Activated CD8-positive, alpha-beta memory T cell treated with anti-CD3 and anti-CD28 coated beads, Interleukin-2, amount 10 ng/mL, durations not matched to agents 7 days and 5 days (primary cell): ENCODE measurements at regions not wholly inside any gene's neighbourhood (a gene's known extent, or its start where the extent isn't known, plus 50 kb on each side); places are given as distances from the start of the nearest gene placed in this dataset.
"Not testable (repeated sequence)": the region's sequence is repeated elsewhere in the genome, so short reads cannot be mapped to it uniquely, and the experiment has no call there.

ENCODE experiments used
- ATAC-seq: fragments of 150-1000 bp; cut with Tn5 transposase; one replicate; pipeline ENCODE4 v1.10.0; 2021; ENCODE audit warnings: moderate library complexity
- CTCF ChIA-PET: fragments of 350-600 bp; sonication (Branson Sonifier 250); formaldehyde crosslinking; loops from one replicate; lab custom pipeline; 2021; ENCODE audit warnings: antibody characterized with exemption; lab: Charles Lee
- DNase-seq: peaks from one replicate; pipeline ENCODE4 v3.0.0-alpha.2; 2020
- H3K27ac Mint-ChIP-seq: one replicate; pipeline ENCODE4 v1.8.0; 2021; ENCODE audit warnings: mild to moderate bottlenecking, mixed read lengths
- H3K27me3 Mint-ChIP-seq: one replicate; pipeline ENCODE4 v1.8.0; 2021; ENCODE audit warnings: mixed read lengths
- H3K36me3 Mint-ChIP-seq: one replicate; pipeline ENCODE4 v1.8.0; 2021; ENCODE audit warnings: mild to moderate bottlenecking, mixed read lengths
- H3K4me1 Mint-ChIP-seq: one replicate; pipeline ENCODE4 v1.8.0; 2021; ENCODE audit warnings: mixed read lengths
- H3K4me3 Mint-ChIP-seq: one replicate; pipeline ENCODE4 v1.8.0; 2021; ENCODE audit warnings: mild to moderate bottlenecking, moderate library complexity, mixed read lengths
- H3K9me3 Mint-ChIP-seq: one replicate; pipeline ENCODE4 v1.8.0; 2022; ENCODE audit warnings: low read depth, mixed read lengths

DNA sequence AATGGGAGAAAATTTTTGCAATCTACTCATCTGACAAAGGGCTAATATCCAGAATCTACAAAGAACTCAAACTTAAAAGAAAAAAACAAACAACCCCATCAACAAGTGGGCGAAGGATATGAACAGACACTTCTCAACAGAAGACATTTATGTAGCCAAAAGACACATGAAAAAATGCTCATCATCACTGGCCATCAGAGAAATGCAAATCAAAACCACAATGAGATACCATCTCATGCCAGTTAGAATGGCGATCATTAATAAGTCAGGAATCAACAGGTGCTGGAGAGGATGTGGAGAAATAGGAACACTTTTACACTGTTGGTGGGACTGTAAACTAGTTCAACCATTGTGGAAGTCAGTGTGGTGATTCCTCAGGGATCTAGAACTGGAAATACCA lies 187.7 kb upstream of the ARHGEF26 start:
- H3K27me3 Mint-ChIP-seq, H3K36me3 Mint-ChIP-seq, DNase-seq, CTCF ChIA-PET, H3K4me1 Mint-ChIP-seq, H3K27ac Mint-ChIP-seq, H3K4me3 Mint-ChIP-seq, ATAC-seq, H3K9me3 Mint-ChIP-seq: not testable (repeated sequence)

DNA sequence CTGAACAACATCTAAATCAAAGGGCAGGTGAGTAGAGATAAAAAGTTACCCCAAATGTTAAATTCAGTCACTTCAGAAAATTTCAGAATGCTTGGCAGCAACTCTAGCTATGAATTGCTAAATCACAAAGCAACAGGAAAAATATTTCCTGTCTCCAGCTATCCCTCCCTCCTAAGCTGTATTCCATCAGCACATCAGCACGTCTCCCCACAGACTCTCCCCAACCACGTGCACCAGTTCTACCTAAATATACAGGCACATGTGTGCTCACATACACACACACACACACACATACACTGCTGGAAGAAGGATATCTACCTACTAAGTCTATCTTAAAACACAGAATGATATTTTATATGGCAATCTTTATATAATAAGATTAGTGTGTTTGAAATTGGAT lies 177.1 kb upstream of the ARHGEF26 start:
- no peak for ATAC-seq
- Mint-ChIP-seq H3K27ac (no peak overlapping the region), H3K36me3 (no peaks in the 10 kb centered on the region), H3K9me3 (no peaks in the 10 kb centered on the region), H3K27me3 (no peaks in the 10 kb centered on the region), H3K4me1 (no peaks in the 10 kb centered on the region), H3K4me3 (no peak overlapping the region)
- no peak for DNase-seq
- CTCF ChIA-PET, result no interaction called here

DNA sequence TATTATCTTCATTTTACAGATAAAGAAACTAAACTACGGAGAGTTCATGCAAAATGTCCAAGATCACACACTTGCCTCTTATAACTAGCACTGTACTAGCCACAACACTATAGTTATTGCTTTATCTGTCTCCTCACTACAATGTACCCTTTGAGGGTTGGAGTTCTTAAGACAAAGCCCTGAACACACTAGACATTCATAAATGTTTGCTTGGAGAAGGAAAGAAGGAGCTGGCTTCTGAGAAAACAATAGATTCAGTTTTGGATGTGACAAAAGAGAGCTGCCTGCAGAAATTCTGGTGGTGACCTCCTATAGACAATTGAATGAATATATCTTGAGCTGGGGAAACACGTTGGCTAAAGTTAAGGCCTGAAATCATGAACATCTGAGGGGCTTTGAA lies 169.9 kb upstream of the ARHGEF26 start:
- CTCF ChIA-PET, result no interaction called here
- no peaks in the 10 kb centered on the region for H3K36me3 Mint-ChIP-seq
- DNase-seq (no peak), ATAC-seq (no peak)
- no peaks in the 10 kb centered on the region for H3K4me1 Mint-ChIP-seq
- H3K4me3 Mint-ChIP-seq, result no peak overlapping the region
- H3K9me3 Mint-ChIP-seq, result no peaks in the 10 kb centered on the region
- peaks cover 7% of the 10 kb centered on the region for H3K27me3 Mint-ChIP-seq
- H3K27ac Mint-ChIP-seq, result no peak overlapping the region

DNA sequence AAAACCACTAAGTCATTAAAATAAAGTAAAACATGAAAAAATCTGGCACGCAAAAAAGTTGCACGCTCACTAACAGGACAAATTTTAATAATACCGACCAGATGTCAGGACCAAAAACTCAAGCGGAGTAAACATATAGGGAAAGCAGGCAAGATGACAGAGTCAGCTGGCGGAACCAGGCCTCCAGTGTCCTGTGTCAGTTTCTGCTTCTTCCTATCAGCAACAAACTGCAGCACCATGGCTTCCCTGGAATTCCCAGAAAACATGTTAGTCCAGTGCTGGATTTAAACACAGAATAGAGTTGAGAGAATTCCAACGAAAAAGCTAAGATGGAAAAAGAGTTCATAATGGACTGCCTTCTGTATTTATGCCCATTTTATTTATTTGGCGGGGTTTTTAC lies 169.1 kb upstream of the ARHGEF26 start:
- Mint-ChIP-seq H3K9me3 (no peaks in the 10 kb centered on the region), H3K36me3 (no peaks in the 10 kb centered on the region), H3K4me3 (no peak overlapping the region), H3K4me1 (no peaks in the 10 kb centered on the region), H3K27me3 (peaks cover 7% of the 10 kb centered on the region), H3K27ac (no peak overlapping the region)
- CTCF ChIA-PET, result no interaction called here
- no peak for ATAC-seq
- DNase-seq, result no peak

DNA sequence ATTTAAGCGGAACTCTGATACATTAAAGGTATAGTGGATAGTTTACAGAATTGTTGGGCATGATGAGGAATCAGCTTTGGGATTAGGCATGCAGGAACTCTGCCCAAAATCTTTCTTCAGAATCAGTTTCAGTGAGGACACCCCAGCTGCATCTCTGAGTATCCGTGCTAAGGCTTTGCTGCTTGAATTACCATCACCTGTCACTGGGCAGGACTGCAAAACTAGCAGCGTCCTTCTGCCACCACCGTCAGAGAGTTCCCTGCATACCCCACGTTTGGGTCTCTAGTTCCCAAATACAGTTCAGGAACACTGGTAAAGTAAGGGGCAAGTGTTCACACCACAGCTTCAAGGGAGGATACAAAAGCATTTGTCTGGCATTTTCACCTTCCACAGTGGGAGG lies 164.6 kb upstream of the ARHGEF26 start:
- CTCF ChIA-PET, result no interaction called here
- no peaks in the 10 kb centered on the region for H3K9me3 Mint-ChIP-seq
- DNase-seq (no peak), ATAC-seq (no peak)
- H3K27ac Mint-ChIP-seq, result no peak overlapping the region
- H3K36me3 Mint-ChIP-seq, result no peaks in the 10 kb centered on the region
- no peak overlapping the region for H3K4me3 Mint-ChIP-seq
- peaks cover 10% of the 10 kb centered on the region for H3K27me3 Mint-ChIP-seq
- H3K4me1 Mint-ChIP-seq, result no peaks in the 10 kb centered on the region

DNA sequence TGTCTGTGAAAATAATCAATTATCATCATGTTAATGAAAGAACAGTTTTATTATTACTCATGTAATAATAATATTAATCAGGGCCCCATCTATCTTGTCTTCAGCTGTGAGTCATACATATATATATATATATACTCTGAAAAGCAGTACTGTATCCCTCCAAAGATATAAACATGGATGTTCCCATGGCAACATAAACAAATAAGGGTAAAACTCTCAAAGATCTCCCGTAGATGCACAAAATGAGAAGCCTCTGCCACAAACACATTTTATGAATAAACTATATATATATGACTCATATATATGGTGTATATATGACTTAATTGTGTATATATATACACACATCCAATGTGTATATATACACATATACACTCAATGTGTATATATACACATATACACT lies 163.8 kb upstream of the ARHGEF26 start:
- no peak overlapping the region for H3K4me3 Mint-ChIP-seq
- ATAC-seq (no peak), DNase-seq (no peak)
- H3K27me3 Mint-ChIP-seq, result peaks cover 12% of the 10 kb centered on the region
- no peak overlapping the region for H3K27ac Mint-ChIP-seq
- no peaks in the 10 kb centered on the region for H3K9me3 Mint-ChIP-seq
- CTCF ChIA-PET, result no interaction called here
- no peaks in the 10 kb centered on the region for H3K36me3 Mint-ChIP-seq
- H3K4me1 Mint-ChIP-seq, result no peaks in the 10 kb centered on the region

DNA sequence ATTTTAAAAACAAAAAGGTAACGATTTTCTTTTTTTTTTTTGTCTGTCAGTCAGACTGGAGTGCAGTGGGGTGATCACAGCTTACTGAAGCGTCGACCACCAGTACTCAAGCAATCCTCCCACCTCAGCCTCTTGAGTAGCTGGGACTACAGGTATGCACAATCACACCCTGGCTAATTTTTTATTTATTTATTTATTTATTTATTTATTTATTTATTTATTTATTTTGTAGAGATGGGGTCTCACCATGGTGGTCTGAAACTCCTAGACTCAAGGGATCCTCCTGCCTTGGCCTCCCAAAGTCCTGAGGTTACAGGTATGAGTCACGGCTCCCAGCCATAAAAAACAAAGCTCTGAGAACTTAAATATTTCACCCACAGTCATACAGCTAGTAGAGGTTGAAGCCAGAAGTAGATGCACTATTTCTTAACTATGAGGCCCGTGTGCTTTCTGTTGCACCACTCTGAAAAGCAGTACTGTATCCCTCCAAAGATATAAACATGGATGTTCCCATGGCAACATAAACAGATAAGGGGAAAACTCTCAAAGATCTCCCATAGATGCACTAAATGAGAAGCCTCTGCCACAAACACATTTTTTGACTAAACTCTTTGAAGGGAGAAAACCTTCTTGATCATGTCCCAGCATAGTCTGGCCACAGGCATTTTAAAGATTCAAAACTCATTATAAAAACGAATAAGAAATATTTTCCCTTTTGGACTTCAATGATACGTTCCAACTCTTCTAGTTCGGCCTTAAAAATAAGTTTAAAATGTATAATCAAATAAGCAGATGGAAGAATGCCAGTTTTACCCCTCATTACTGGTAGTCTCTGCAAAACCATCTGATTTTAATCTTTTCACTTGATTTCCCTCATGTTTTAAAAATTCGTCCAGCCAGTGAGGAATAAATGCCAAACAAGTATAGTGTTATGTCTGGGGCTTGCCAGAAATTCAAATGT lies 162.3 kb upstream of the ARHGEF26 start:
- CTCF ChIA-PET, result no interaction called here
- no peak overlapping the region for H3K27ac Mint-ChIP-seq
- peaks cover 10% of the 10 kb centered on the region for H3K27me3 Mint-ChIP-seq
- H3K9me3 Mint-ChIP-seq, result no peaks in the 10 kb centered on the region
- H3K4me1 Mint-ChIP-seq, result no peaks in the 10 kb centered on the region
- DNase-seq (no peak), ATAC-seq (no peak)
- no peaks in the 10 kb centered on the region for H3K36me3 Mint-ChIP-seq
- H3K4me3 Mint-ChIP-seq, result no peak overlapping the region

DNA sequence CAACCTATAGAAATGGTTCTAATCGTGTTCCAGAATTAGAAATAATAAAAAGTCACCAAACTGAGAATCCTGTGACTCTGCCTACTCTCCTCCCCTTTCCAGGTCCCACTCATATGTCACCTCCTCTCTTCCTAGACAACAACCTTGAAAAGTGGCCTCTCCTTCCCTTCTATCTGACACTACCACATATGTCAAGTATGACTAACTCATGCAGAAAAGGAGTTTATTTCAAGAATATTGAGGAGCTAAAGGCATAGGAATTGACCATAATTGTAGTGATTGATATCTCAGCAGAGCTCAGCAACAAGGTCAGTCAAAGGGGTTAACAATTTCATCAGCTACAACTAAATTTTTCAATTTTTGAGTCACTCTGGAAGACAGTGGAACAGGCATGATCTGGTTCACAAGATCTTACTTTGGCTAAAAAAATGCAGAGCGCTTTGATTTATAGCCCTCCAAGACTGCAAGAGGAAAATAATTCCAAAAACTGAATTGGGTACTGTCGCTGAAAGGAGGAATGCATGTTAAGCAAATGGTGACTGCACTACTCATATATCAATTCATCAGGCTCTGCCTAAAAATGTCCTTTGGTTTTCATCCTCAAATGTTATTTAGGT lies 160.6 kb upstream of the ARHGEF26 start:
- ATAC-seq, result no peak
- H3K27me3 Mint-ChIP-seq, result peaks cover 8% of the 10 kb centered on the region
- no peak for DNase-seq
- H3K9me3 Mint-ChIP-seq, result no peaks in the 10 kb centered on the region
- H3K27ac Mint-ChIP-seq, result no peak overlapping the region
- H3K4me1 Mint-ChIP-seq, result no peaks in the 10 kb centered on the region
- CTCF ChIA-PET, result interaction anchor here (1.1 kb wide), 1 partner anchor 10 kb away, joined by 4 read pairs; no protein-coding TSS in a partner anchor
- no peak overlapping the region for H3K4me3 Mint-ChIP-seq
- H3K36me3 Mint-ChIP-seq, result no peaks in the 10 kb centered on the region

DNA sequence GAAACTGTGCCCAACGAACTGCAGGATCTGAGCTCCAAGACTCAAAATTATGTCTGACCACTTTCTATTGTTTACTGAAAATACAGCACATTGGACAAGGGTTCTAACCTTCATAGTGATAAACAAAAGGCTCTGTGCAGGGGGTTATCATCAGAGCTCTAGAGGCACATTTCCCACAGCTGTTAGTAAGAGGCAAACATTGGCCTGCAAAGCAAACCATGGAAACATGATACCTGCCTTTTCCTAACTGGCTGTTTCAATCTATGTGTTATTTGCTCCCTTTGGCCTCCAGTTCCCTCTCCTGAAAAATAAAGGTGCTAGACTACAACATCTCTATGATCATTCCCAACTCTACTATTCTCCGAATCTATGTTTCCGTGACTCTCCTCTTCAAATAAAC lies 159.7 kb upstream of the ARHGEF26 start:
- DNase-seq (no peak), ATAC-seq (no peak)
- H3K27ac Mint-ChIP-seq, result no peak overlapping the region
- H3K36me3 Mint-ChIP-seq, result no peaks in the 10 kb centered on the region
- H3K4me1 Mint-ChIP-seq, result no peaks in the 10 kb centered on the region
- CTCF ChIA-PET, result no interaction called here
- H3K27me3 Mint-ChIP-seq, result peaks cover 8% of the 10 kb centered on the region
- no peaks in the 10 kb centered on the region for H3K9me3 Mint-ChIP-seq
- H3K4me3 Mint-ChIP-seq, result no peak overlapping the region

DNA sequence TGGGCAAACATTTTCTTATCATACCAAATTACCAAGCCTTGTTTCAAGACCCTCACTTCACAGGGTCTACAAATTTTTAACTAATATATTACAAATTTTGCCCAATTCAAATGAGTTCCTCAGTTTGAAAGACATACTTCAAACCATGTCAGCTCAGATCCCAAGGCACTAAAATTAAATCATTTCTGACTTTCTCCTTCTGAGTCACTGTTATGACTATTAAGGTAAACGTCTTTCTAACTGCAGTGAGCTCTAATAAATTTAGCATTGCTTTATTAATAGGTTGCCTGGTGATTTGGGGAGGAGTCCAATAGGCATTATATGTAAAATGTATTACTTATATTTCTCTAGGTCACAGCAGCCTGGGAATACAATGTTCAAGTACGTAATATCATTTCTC lies 158.2 kb upstream of the ARHGEF26 start:
- peaks cover 13% of the 10 kb centered on the region for H3K4me1 Mint-ChIP-seq
- ATAC-seq (no peak), DNase-seq (no peak)
- no peaks in the 10 kb centered on the region for H3K36me3 Mint-ChIP-seq
- no peak overlapping the region for H3K4me3 Mint-ChIP-seq
- CTCF ChIA-PET, result no interaction called here
- no peaks in the 10 kb centered on the region for H3K9me3 Mint-ChIP-seq
- H3K27me3 Mint-ChIP-seq, result peaks cover 8% of the 10 kb centered on the region
- no peak overlapping the region for H3K27ac Mint-ChIP-seq

DNA sequence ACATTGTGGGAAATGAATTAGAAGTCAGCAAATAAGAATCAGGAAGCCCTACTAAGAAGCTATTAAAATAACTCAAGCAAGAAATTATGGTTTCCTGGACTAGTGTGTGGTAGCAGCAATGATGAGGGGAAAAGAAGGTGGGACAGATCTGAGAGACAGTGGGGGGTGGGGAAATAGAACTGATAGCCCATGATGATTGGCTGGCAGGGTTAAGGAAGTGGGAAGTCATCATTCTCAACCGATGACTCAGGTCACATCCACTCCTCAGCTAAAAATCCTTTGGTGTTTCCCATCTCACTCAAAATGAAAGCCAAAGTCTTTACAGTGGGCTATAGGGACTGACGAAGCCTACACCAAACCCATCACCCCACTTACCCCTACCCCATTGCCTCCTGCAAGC lies 153.9 kb upstream of the ARHGEF26 start:
- ATAC-seq, result no peak
- H3K27ac Mint-ChIP-seq, result no peak overlapping the region
- H3K4me3 Mint-ChIP-seq, result no peak overlapping the region
- no peaks in the 10 kb centered on the region for H3K9me3 Mint-ChIP-seq
- H3K27me3 Mint-ChIP-seq, result peaks cover 2% of the 10 kb centered on the region
- DNase-seq, result no peak
- CTCF ChIA-PET, result no interaction called here
- H3K4me1 Mint-ChIP-seq, result peaks cover 13% of the 10 kb centered on the region
- H3K36me3 Mint-ChIP-seq, result no peaks in the 10 kb centered on the region

DNA sequence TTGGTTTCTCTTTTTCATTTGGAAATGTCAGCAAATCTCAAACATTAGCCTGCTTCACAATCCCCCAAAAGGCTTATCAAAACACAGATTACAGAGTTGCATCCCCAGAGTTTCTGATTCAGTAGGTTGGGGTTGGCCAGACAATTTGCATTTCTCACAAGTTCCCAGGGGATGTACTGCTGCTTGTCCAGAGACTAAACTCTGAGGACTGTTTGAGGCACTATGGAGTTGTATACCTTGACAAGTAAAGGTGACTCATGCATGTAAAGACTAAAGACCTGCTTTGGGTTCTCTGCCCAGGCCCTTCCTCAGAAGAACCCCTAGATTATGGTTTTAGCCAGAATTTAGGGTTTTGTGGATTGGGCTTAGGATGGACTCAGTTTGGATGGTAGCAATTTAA lies 151.1 kb upstream of the ARHGEF26 start:
- H3K4me3 Mint-ChIP-seq, result no peak overlapping the region
- ATAC-seq (no peak), DNase-seq (no peak)
- peaks cover 5% of the 10 kb centered on the region for H3K27me3 Mint-ChIP-seq
- no peaks in the 10 kb centered on the region for H3K9me3 Mint-ChIP-seq
- CTCF ChIA-PET, result interaction anchor here (1.1 to 1.2 kb wide), 2 partner anchors 10 to 927 kb away, joined by 3 to 4 read pairs; no protein-coding TSS in a partner anchor
- peaks cover 17% of the 10 kb centered on the region for H3K4me1 Mint-ChIP-seq
- H3K36me3 Mint-ChIP-seq, result no peaks in the 10 kb centered on the region
- no peak overlapping the region for H3K27ac Mint-ChIP-seq

DNA sequence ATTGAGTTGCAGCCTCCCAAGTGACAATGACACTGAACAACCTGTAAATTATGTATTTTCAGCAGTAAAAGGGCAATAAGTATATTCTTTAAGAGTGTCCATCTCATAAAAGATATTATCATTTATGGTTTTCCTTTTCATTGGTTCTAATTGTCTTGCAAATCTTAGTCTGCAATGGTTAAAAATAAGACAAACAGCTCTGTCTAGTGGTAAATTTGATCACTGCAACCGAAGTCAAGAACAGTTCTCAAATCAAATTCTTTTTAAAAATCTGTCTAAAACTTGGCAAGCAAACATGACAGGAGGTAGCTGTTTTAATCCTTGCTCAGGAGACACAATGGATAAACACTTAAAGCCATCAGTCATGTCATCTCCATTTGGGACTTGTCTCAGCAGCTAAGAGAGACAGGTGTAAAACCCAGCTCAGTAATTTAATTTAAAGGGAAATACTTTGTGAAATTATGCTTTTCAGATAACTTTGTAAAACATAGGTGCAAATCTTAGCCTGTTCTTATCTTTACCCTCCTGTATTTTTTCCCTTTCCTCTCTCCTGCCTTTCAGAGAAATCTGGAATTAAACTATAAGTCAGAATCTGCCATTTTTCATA lies 150.3 kb upstream of the ARHGEF26 start:
- Mint-ChIP-seq H3K36me3 (no peaks in the 10 kb centered on the region), H3K4me1 (peaks cover 17% of the 10 kb centered on the region), H3K27ac (no peak overlapping the region), H3K4me3 (no peak overlapping the region), H3K27me3 (peaks cover 8% of the 10 kb centered on the region), H3K9me3 (no peaks in the 10 kb centered on the region)
- no peak for DNase-seq
- no peak for ATAC-seq
- CTCF ChIA-PET, result interaction anchor here (1.1 to 1.2 kb wide), 2 partner anchors 10 to 928 kb away, joined by 3 to 4 read pairs; no protein-coding TSS in a partner anchor

DNA sequence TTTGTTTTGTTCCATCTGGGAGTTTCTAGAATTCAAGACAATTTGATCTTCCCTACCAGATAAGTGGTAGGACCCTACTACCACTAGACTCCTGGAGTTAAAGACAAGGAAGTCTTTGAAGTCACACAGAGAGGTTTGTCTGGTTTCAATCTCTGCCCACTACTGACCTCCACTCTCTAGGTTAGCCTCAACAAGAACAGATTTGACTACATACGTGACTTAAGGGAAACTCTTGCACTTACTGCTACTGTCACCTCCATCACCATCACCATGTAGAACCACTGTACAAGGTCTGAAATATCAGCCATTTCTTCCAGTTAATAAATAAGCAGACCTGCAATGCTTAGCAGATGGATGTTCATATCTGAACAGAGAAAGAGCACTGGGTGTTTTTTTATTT lies 148.3 kb upstream of the ARHGEF26 start:
- Mint-ChIP-seq H3K9me3 (no peaks in the 10 kb centered on the region), H3K36me3 (no peaks in the 10 kb centered on the region), H3K4me1 (peaks cover 4% of the 10 kb centered on the region), H3K27me3 (peaks cover 8% of the 10 kb centered on the region), H3K4me3 (no peak overlapping the region), H3K27ac (no peak overlapping the region)
- CTCF ChIA-PET, result no interaction called here
- ATAC-seq, result no peak
- DNase-seq, result no peak
